Keratinocyte (primary cell): ENCODE measurements at regions not wholly inside any gene's neighbourhood (a gene's known extent, or its start where the extent isn't known, plus 50 kb on each side); places are given as distances from the start of the nearest gene placed in this dataset.

Experiments used
- DNase-seq: peaks from one replicate; pipeline ENCODE4 v3.0.0-alpha.2; 2011; ENCODE audit warnings: low read depth, missing footprints, low spot score
- FAIRE-seq: peaks from 2 replicates; lab custom pipeline; 2011; peaks lifted over from hg19 to GRCh38; lab: Jason Lieb, UNC
- H2AFZ ChIP-seq: 2 replicates; pipeline ENCODE4 v1.6.0; 2012; ENCODE audit warnings: low read length, control low read depth, inconsistent platforms; ENCODE audit not compliant: control insufficient read depth
- H3K27ac ChIP-seq: 2 replicates; pipeline ENCODE4 v1.5.1; 2011; ENCODE audit warnings: low read length; ENCODE audit not compliant: control insufficient read depth, insufficient read depth
- H3K27me3 ChIP-seq: 3 replicates; pipeline ENCODE4 v1.6.0; 2011; ENCODE audit warnings: low read length; ENCODE audit not compliant: control insufficient read depth, insufficient read depth; ENCODE audit errors: extremely low read depth
- H3K36me3 ChIP-seq, 2 experiments: 2 replicates in 1 of 2; 3 replicates in 1 of 2; pipeline ENCODE4 v1.5.1; 2011; ENCODE audit warnings: low read length in 2 of 2, mild to moderate bottlenecking in 1 of 2; ENCODE audit not compliant: control insufficient read depth in 2 of 2, insufficient read depth in 2 of 2; ENCODE audit errors: extremely low read depth in 1 of 2
- H3K4me1 ChIP-seq: 3 replicates; pipeline ENCODE4 v1.5.1; 2011; ENCODE audit warnings: low read length; ENCODE audit not compliant: control insufficient read depth, insufficient read depth; ENCODE audit errors: extremely low read depth
- H3K4me2 ChIP-seq: 3 replicates; pipeline ENCODE4 v1.6.0; 2011; ENCODE audit warnings: low read depth, low read length; ENCODE audit not compliant: control insufficient read depth, insufficient read depth; ENCODE audit errors: extremely low read depth
- H3K4me3 ChIP-seq, 3 experiments: fragments of 200-600 bp in 1 of 3; sonication (generic) in 1 of 3; 2 replicates in 2 of 3; 3 replicates in 1 of 3; pipeline ENCODE4 v1.5.1; 2011 to 2016; ENCODE audit warnings: low read length in 3 of 3, mild to moderate bottlenecking in 3 of 3, control low read depth in 2 of 3, inconsistent platforms in 1 of 3, low read depth in 1 of 3, mixed read lengths in 1 of 3, mixed run types in 1 of 3, moderate library complexity in 1 of 3; ENCODE audit not compliant: control insufficient read depth in 2 of 3, insufficient read depth in 2 of 3; ENCODE audit errors: extremely low read depth in 1 of 3
- H3K79me2 ChIP-seq: 2 replicates; pipeline ENCODE4 v1.6.0; 2012; ENCODE audit warnings: low read length; ENCODE audit not compliant: control insufficient read depth, insufficient read depth
- H3K9ac ChIP-seq: 3 replicates; pipeline ENCODE4 v1.6.0; 2011; ENCODE audit warnings: low read length; ENCODE audit not compliant: control insufficient read depth, insufficient read depth; ENCODE audit errors: extremely low read depth
- H3K9me1 ChIP-seq: 3 replicates; pipeline ENCODE4 v1.6.0; 2011; ENCODE audit warnings: low read length; ENCODE audit not compliant: control insufficient read depth, insufficient read depth; ENCODE audit errors: extremely low read depth
- H3K9me3 ChIP-seq: 2 replicates; pipeline ENCODE4 v1.5.1; 2012; ENCODE audit warnings: low read depth, low read length; ENCODE audit not compliant: control insufficient read depth
- H4K20me1 ChIP-seq: 3 replicates; pipeline ENCODE4 v1.6.0; 2011; ENCODE audit warnings: low read length; ENCODE audit not compliant: control insufficient read depth, insufficient read depth; ENCODE audit errors: extremely low read depth
- CTCF ChIP-seq, 3 experiments: IDR thresholded peaks in 1 of 3; conservative IDR thresholded peaks in 1 of 3; optimal IDR thresholded peaks in 1 of 3; 2 replicates in 2 of 3; 3 replicates in 1 of 3; pipeline versions ENCODE3 to v1.5.1; 2011; ENCODE audit warnings: low read length in 3 of 3, mild to moderate bottlenecking in 3 of 3, moderate library complexity in 2 of 3, control low read depth in 1 of 3, inconsistent platforms in 1 of 3; ENCODE audit not compliant: insufficient read depth in 2 of 3; ENCODE audit errors: extremely low read depth in 1 of 3
- EZH2 ChIP-seq: IDR thresholded peaks from one replicate; pipeline ENCODE4 v1.6.1; 2012; ENCODE audit warnings: inconsistent platforms, mild to moderate bottlenecking, low read length, moderate library complexity
- dilution Hi-C: fragments of 300-500 bp; cut with MboI; formaldehyde crosslinking; loops from one replicate; pipeline ENCODE4 v1.7.0; 2020; ENCODE audit warnings: low sequenced_read_pairs; ENCODE audit not compliant: extremely low pct_ligation_motif_present

DNA sequence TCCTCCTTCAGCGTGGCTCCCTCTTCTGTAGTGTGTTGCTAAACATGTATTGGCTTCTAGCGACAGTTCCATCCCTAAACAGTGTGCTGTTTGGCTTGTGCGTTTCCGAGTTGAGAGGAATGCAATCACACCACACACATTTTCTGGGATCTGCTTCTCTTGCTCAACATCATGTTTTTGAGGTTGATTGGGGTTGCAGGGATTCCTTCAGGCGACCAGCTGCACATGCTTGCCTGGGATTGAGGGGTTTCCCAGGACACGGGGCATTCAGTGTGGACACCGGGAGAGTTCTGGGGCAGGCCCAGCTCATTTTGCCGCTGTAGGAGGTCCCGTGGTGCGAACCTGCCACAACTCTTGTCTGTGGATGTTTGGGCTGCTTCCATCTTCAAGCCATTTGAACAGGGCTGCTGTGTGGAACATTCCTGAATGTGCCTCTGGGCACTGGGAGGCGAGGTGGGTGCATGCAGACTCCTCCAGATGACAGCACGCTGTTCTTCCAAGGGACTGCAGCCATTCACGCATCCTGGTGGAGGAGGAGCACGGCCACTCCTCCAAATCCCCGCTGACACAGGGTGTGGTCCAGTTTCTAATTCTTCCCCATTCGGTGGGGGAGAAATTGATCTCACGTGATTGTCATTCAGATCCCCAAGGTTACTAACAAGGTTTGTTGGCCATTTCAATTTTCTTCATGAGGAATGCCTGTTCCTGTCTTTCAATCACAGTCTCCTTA lies 82.8 kb downstream of the PLXNA1 start:
- Histone ChIP-seq H3K36me3 (no peaks in the 10 kb centered on the region), H3K27ac (no peak overlapping the region), H3K4me2 (no peak overlapping the region), H3K9me1 (no peaks in the 10 kb centered on the region), H3K79me2 (no peaks in the 10 kb centered on the region), H2AFZ (no peak overlapping the region), H4K20me1 (no peaks in the 10 kb centered on the region), H3K4me3 (no peak overlapping the region), H3K9me3 (no peaks in the 10 kb centered on the region), H3K9ac (no peak overlapping the region), H3K4me1 (peaks cover 10% of the 10 kb centered on the region), H3K27me3 (no peaks in the 10 kb centered on the region)
- TF ChIP-seq EZH2 (no peak), CTCF (optimal IDR thresholded peaks at IDR 0.05 in 1 of 3, IDR thresholded peaks at IDR 0.05 in 1 of 3, conservative IDR thresholded peaks at IDR 0.05 in 1 of 3; ENCODE audit: extremely low read depth in 1 of 3, insufficient read depth in 2 of 3, low read length in 3 of 3) (no peak)
- DNase-seq (no peak), FAIRE-seq (no peak)
- dilution Hi-C loops: no loop called here

- Histone ChIP-seq H3K36me3 (no peaks in the 10 kb centered on the region), H3K79me2 (no peaks in the 10 kb centered on the region), H3K4me2 (no peak overlapping the region), H3K27ac (no peak overlapping the region), H3K9me1 (no peaks in the 10 kb centered on the region), H2AFZ (no peak overlapping the region), H3K4me3 (no peak overlapping the region), H3K9ac (no peak overlapping the region), H3K4me1 (peaks cover 10% of the 10 kb centered on the region), H3K27me3 (no peaks in the 10 kb centered on the region), H3K9me3 (no peaks in the 10 kb centered on the region), H4K20me1 (no peaks in the 10 kb centered on the region)
- FAIRE-seq (no peak), DNase-seq (no peak)
- TF ChIP-seq EZH2 (no peak), CTCF (optimal IDR thresholded peaks at IDR 0.05 in 1 of 3, IDR thresholded peaks at IDR 0.05 in 1 of 3, conservative IDR thresholded peaks at IDR 0.05 in 1 of 3; ENCODE audit: extremely low read depth in 1 of 3, insufficient read depth in 2 of 3, low read length in 3 of 3) (no peak)
- dilution Hi-C loops: no loop called here
These were observed 83.7 kb downstream of the PLXNA1 start for GRCh38 chr3:127066635-127067034.
